Cardiac muscle cell (in vitro differentiated cells and primary cell): ENCODE measurements at regions not wholly inside any gene's neighbourhood (a gene's known extent, or its start where the extent isn't known, plus 50 kb on each side); places are given as distances from the start of the nearest gene placed in this dataset.

Source experiments
- DNase-seq, 2 donors: peaks; one replicate each; pipeline versions ENCODE4 v3.0.0 to v3.0.0-alpha.2; 2010 to 2017; ENCODE audit warnings: low read depth in 1 of 2, low spot score in 1 of 2
- H3K27ac ChIP-seq: fragments of 200-600 bp; sonication (generic); 2 replicates; pipeline ENCODE4 v1.5.1; 2016
- H3K27me3 ChIP-seq: fragments of 200-600 bp; sonication (generic); 2 replicates; pipeline ENCODE4 v1.6.0; 2016; ENCODE audit warnings: control low read depth
- H3K36me3 ChIP-seq: fragments of 200-600 bp; sonication (generic); 2 replicates; pipeline ENCODE4 v1.5.1; 2016; ENCODE audit warnings: control low read depth
- H3K4me1 ChIP-seq: fragments of 200-600 bp; sonication (generic); 2 replicates; pipeline ENCODE4 v1.8.1; 2017; ENCODE audit warnings: low read depth, mild to moderate bottlenecking, mixed run types
- H3K4me3 ChIP-seq: fragments of 200-600 bp; sonication (generic); 2 replicates; pipeline ENCODE4 v1.5.1; 2016; ENCODE audit warnings: mild to moderate bottlenecking
- H3K9me3 ChIP-seq: fragments of 200-600 bp; sonication (generic); 2 replicates; pipeline ENCODE4 v1.5.1; 2017; ENCODE audit warnings: low read depth, mild to moderate bottlenecking, control low read depth
- CTCF ChIP-seq: IDR thresholded peaks from 2 replicates; pipeline ENCODE4 v1.5.1; 2012; ENCODE audit warnings: low read depth, mild to moderate bottlenecking, low read length

- H3K36me3 ChIP-seq: no peaks in the 10 kb centered on the region
- no peaks in the 10 kb centered on the region for H3K27me3 ChIP-seq
- no peak for TF ChIP-seq CTCF
- H3K4me1 ChIP-seq: no peaks in the 10 kb centered on the region
- H3K27ac ChIP-seq: no peak overlapping the region
- H3K4me3 ChIP-seq: no peak overlapping the region
- DNase-seq: peak in 1 of 2 donors; percentile 86
- no peaks in the 10 kb centered on the region for H3K9me3 ChIP-seq
Measured at GRCh38 chr4:19580095-19580494, 671.6 kb upstream of the SLIT2 start.

- Histone ChIP-seq H3K4me3 (no peak overlapping the region), H3K27me3 (no peaks in the 10 kb centered on the region), H3K27ac (no peak overlapping the region), H3K4me1 (no peaks in the 10 kb centered on the region), H3K36me3 (no peaks in the 10 kb centered on the region), H3K9me3 (no peaks in the 10 kb centered on the region)
- no peak for DNase-seq
- no peak for TF ChIP-seq CTCF
Measured at GRCh38 chr4:19579608-19580007, 672.1 kb upstream of the SLIT2 start.

GRCh38 chr4:19577097-19577496 is 674.6 kb upstream of the SLIT2 start:
- H3K27me3 ChIP-seq: no peaks in the 10 kb centered on the region
- no peaks in the 10 kb centered on the region for H3K4me1 ChIP-seq
- H3K36me3 ChIP-seq: no peaks in the 10 kb centered on the region
- no peak overlapping the region for H3K4me3 ChIP-seq
- peak in 1 of 2 donors; percentile 10 for DNase-seq
- TF ChIP-seq CTCF: no peak
- no peaks in the 10 kb centered on the region for H3K9me3 ChIP-seq
- no peak overlapping the region for H3K27ac ChIP-seq

GRCh38 chr4:19575924-19576323 is 675.8 kb upstream of the SLIT2 start:
- H3K36me3 ChIP-seq: no peaks in the 10 kb centered on the region
- no peak for TF ChIP-seq CTCF
- no peak overlapping the region for H3K4me3 ChIP-seq
- DNase-seq: peak in 1 of 2 donors; percentile 61
- no peaks in the 10 kb centered on the region for H3K4me1 ChIP-seq
- H3K9me3 ChIP-seq: no peaks in the 10 kb centered on the region
- H3K27ac ChIP-seq: no peak overlapping the region
- no peaks in the 10 kb centered on the region for H3K27me3 ChIP-seq

GRCh38 chr4:19566041-19566440 is 685.7 kb upstream of the SLIT2 start:
- Histone ChIP-seq H3K4me1 (no peaks in the 10 kb centered on the region), H3K36me3 (no peaks in the 10 kb centered on the region), H3K4me3 (no peak overlapping the region), H3K27me3 (no peaks in the 10 kb centered on the region), H3K27ac (no peak overlapping the region), H3K9me3 (no peaks in the 10 kb centered on the region)
- no peak for DNase-seq
- no peak for TF ChIP-seq CTCF

GRCh38 chr4:19562456-19562855 is 689.2 kb upstream of the SLIT2 start:
- Histone ChIP-seq H3K4me3 (no peak overlapping the region), H3K9me3 (no peaks in the 10 kb centered on the region), H3K36me3 (no peaks in the 10 kb centered on the region), H3K27me3 (no peaks in the 10 kb centered on the region), H3K27ac (no peak overlapping the region), H3K4me1 (no peaks in the 10 kb centered on the region)
- no peak for DNase-seq
- no peak for TF ChIP-seq CTCF
